OCI-LY7 (cell line): ENCODE measurements at regions not wholly inside any gene's neighbourhood (a gene's known extent, or its start where the extent isn't known, plus 50 kb on each side); places are given as distances from the start of the nearest gene placed in this dataset.

Experiments
- EZH2phosphoT487 ChIP-seq: fragments of 200-600 bp; sonication (generic); IDR thresholded peaks from 2 replicates; pipeline ENCODE4 v1.6.1; 2018; ENCODE audit warnings: low read depth, borderline replicate concordance, mild to moderate bottlenecking, mixed run types, antibody characterized with exemption, low read length, moderate library complexity, mixed read lengths
- TF ChIP-seq, protein P1 (sequence below): fragments of 200-600 bp; sonication (generic); conservative IDR thresholded peaks from 2 replicates; pipeline ENCODE4 v1.5.1; 2014; ENCODE audit warnings: mild to moderate bottlenecking, antibody characterized with exemption, low read length, moderate library complexity, mixed read lengths

DNA sequence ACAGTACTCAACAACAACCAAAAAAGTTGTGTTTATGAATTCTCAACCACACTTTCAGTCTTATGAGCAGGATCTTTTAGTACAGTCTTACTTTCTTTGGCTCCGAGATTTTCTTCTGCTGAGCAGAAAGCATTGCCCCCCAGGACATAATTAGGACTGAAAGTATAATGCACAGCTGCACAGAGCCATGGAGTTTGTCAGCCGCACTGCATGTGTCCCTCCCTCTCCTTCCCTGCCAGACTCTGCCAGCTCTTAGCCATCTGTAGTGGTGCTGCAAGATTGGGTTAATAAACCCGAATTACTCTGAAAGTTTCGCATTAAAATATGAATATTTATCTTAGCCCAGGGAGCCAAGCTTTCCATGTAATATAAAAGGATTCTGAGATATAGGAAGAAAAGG lies 179.6 kb upstream of the PTCHD4 start:
- TF ChIP-seq, protein P1, sequence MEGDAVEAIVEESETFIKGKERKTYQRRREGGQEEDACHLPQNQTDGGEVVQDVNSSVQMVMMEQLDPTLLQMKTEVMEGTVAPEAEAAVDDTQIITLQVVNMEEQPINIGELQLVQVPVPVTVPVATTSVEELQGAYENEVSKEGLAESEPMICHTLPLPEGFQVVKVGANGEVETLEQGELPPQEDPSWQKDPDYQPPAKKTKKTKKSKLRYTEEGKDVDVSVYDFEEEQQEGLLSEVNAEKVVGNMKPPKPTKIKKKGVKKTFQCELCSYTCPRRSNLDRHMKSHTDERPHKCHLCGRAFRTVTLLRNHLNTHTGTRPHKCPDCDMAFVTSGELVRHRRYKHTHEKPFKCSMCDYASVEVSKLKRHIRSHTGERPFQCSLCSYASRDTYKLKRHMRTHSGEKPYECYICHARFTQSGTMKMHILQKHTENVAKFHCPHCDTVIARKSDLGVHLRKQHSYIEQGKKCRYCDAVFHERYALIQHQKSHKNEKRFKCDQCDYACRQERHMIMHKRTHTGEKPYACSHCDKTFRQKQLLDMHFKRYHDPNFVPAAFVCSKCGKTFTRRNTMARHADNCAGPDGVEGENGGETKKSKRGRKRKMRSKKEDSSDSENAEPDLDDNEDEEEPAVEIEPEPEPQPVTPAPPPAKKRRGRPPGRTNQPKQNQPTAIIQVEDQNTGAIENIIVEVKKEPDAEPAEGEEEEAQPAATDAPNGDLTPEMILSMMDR = no peak
- TF ChIP-seq EZH2phosphoT487 = no peak
